ENCODE measurements at regions not wholly inside any gene's neighbourhood (a gene's known extent, or its start where the extent isn't known, plus 50 kb on each side); places are given as distances from the start of the nearest gene placed in this dataset.

- DNase-seq (ENCODE audit: insufficient read length): no peak
- no peak for FAIRE-seq
- TF ChIP-seq TAF1 (IDR thresholded peaks at IDR 0.05; ENCODE audit: borderline replicate concordance, low read depth, low read length): no peak
- TF ChIP-seq POLR2AphosphoS5 (IDR thresholded peaks at IDR 0.05; ENCODE audit: low read depth, low read length): no peak
- no peak for TF ChIP-seq POLR2A (IDR thresholded peaks at IDR 0.05; ENCODE audit: low read depth, low read length)
Measured at GRCh38 chr7:41053820-41054219, 649.1 kb downstream of the INHBA start.

- DNase-seq (ENCODE audit: insufficient read length): no peak
- FAIRE-seq: no peak
- no peak for TF ChIP-seq TAF1 (IDR thresholded peaks at IDR 0.05; ENCODE audit: borderline replicate concordance, low read depth, low read length)
- TF ChIP-seq POLR2A (IDR thresholded peaks at IDR 0.05; ENCODE audit: low read depth, low read length): no peak
- TF ChIP-seq POLR2AphosphoS5 (IDR thresholded peaks at IDR 0.05; ENCODE audit: low read depth, low read length): no peak
Measured at GRCh38 chr7:41052736-41053135, 650.2 kb downstream of the INHBA start.

GRCh38 chr7:41052201-41052600 lies 650.7 kb downstream of the INHBA start:
- no peak for TF ChIP-seq POLR2A (IDR thresholded peaks at IDR 0.05; ENCODE audit: low read depth, low read length)
- no peak for TF ChIP-seq TAF1 (IDR thresholded peaks at IDR 0.05; ENCODE audit: borderline replicate concordance, low read depth, low read length)
- no peak for TF ChIP-seq POLR2AphosphoS5 (IDR thresholded peaks at IDR 0.05; ENCODE audit: low read depth, low read length)
- DNase-seq (ENCODE audit: insufficient read length): no peak
- FAIRE-seq: no peak

DNA sequence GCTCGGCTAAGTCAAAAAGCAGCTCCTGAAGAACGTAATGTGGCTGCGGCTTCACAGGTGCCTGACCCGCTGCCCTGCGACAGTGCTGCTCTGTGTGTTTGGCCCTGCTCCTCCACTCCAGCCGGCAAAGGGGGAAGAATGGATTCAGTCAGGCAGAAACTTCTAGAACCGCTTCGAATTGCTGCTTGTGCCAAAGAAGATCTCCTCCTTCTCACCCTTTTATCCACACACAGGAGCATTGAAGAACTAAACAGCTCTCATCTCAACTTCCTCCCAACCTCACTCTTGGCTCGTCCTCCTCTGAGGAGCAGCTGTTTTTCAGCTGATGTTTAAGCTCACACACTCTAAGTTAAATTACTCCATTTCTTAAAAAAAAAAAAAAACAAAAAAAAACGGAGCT lies 651.4 kb downstream of the INHBA start:
- FAIRE-seq: no peak
- no peak for DNase-seq (ENCODE audit: insufficient read length)
- TF ChIP-seq POLR2A (IDR thresholded peaks at IDR 0.05; ENCODE audit: low read depth, low read length) (no peak), TAF1 (IDR thresholded peaks at IDR 0.05; ENCODE audit: borderline replicate concordance, low read depth, low read length) (no peak), POLR2AphosphoS5 (IDR thresholded peaks at IDR 0.05; ENCODE audit: low read depth, low read length) (no peak)

- TF ChIP-seq TAF1 (IDR thresholded peaks at IDR 0.05; ENCODE audit: borderline replicate concordance, low read depth, low read length) (no peak), POLR2AphosphoS5 (IDR thresholded peaks at IDR 0.05; ENCODE audit: low read depth, low read length) (no peak), POLR2A (IDR thresholded peaks at IDR 0.05; ENCODE audit: low read depth, low read length) (no peak)
- no peak for DNase-seq (ENCODE audit: insufficient read length)
- no peak for FAIRE-seq
Measured at GRCh38 chr7:41051062-41051461, 651.8 kb downstream of the INHBA start.

GRCh38 chr7:41048771-41049170 lies 654.1 kb downstream of the INHBA start:
- no peak for DNase-seq (ENCODE audit: insufficient read length)
- FAIRE-seq: no peak
- no peak for TF ChIP-seq POLR2A (IDR thresholded peaks at IDR 0.05; ENCODE audit: low read depth, low read length)
- TF ChIP-seq TAF1 (IDR thresholded peaks at IDR 0.05; ENCODE audit: borderline replicate concordance, low read depth, low read length): no peak
- TF ChIP-seq POLR2AphosphoS5 (IDR thresholded peaks at IDR 0.05; ENCODE audit: low read depth, low read length): no peak

GRCh38 chr7:41047789-41048191 lies 655.1 kb downstream of the INHBA start:
- no peak for FAIRE-seq
- DNase-seq (ENCODE audit: insufficient read length): no peak

DNA sequence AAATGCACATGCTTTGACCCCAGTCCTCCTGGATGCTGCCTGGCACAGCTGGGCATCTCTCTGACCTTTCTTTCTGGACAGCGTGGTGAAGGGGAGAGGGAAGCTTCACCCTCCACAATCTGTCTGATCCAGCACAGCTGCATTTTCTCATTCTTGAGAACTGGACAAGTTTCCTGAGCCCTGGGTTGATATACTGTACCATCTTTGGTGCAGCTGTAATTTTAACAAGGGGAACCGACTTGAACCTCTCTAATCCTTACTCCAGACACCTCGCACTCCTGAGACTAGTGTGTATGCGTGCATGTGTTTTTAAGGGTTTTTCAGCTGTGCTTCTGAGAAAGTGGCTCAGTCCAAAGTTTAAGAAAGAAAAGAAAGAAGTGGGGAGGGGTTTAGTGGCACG lies 655.7 kb downstream of the INHBA start:
- FAIRE-seq (no peak), DNase-seq (ENCODE audit: insufficient read length) (no peak)
- TF ChIP-seq POLR2A (IDR thresholded peaks at IDR 0.05; ENCODE audit: low read depth, low read length) (no peak), POLR2AphosphoS5 (IDR thresholded peaks at IDR 0.05; ENCODE audit: low read depth, low read length) (no peak), TAF1 (IDR thresholded peaks at IDR 0.05; ENCODE audit: borderline replicate concordance, low read depth, low read length) (no peak)

More at GRCh38 chr7:41047789-41048191, 655.1 kb downstream of the INHBA start:
- no peak for TF ChIP-seq POLR2AphosphoS5 (IDR thresholded peaks at IDR 0.05; ENCODE audit: low read depth, low read length)
- TF ChIP-seq POLR2A (IDR thresholded peaks at IDR 0.05; ENCODE audit: low read depth, low read length): no peak
- TF ChIP-seq TAF1 (IDR thresholded peaks at IDR 0.05; ENCODE audit: borderline replicate concordance, low read depth, low read length): no peak

DNA sequence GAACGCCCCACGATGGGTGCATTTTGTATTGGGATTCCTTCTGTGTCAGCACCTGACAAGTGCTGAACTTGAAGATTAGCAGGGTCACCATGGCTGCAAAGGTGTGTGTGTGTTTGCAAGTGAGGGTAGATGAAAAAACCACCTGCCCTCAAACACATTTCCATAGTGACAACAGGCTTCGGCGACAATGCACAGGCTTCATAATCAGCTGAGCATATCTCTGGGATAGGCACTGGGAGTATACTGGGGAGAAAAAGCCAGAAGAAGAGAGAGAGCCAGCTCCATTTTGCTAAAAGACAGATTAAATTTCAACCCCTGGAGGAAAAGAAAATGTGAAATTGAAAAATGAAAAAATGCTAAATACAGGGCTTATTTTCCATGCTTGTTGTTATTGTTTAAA lies 656.1 kb downstream of the INHBA start:
- DNase-seq (ENCODE audit: insufficient read length): no peak
- TF ChIP-seq POLR2A (IDR thresholded peaks at IDR 0.05; ENCODE audit: low read depth, low read length): no peak
- TF ChIP-seq POLR2AphosphoS5 (IDR thresholded peaks at IDR 0.05; ENCODE audit: low read depth, low read length): no peak
- TF ChIP-seq TAF1 (IDR thresholded peaks at IDR 0.05; ENCODE audit: borderline replicate concordance, low read depth, low read length): no peak
- FAIRE-seq: peak; percentile 48

DNA sequence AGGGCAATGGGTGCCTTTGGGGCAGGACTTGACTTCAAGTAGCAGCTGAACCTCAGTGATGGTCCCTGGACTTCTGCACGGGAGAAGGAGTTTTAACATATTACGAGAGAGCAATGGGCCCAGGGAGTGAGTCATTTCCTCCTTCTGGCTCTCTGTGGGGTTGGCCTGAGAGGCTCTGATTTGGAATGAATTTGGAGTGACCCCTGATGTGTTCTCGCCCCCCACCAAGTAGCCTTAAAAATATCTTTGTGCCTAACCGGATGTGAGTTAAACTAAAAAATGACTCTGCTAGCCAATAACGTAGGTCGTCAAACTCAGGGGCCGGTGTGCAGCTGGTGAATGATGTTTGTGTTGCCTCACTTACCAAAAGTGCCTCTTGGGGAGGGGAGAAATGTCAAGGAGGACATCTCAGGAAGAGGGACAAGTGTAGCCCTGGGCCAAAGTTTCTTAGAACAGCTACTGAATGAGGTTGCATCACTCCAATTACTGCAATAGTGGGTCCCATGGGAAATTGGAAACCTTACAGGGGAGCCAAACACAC lies 656.6 kb downstream of the INHBA start:
- TF ChIP-seq POLR2A (IDR thresholded peaks at IDR 0.05; ENCODE audit: low read depth, low read length) (no peak), POLR2AphosphoS5 (IDR thresholded peaks at IDR 0.05; ENCODE audit: low read depth, low read length) (no peak), TAF1 (IDR thresholded peaks at IDR 0.05; ENCODE audit: borderline replicate concordance, low read depth, low read length) (no peak)
- DNase-seq (ENCODE audit: insufficient read length): no peak
- no peak for FAIRE-seq

DNA sequence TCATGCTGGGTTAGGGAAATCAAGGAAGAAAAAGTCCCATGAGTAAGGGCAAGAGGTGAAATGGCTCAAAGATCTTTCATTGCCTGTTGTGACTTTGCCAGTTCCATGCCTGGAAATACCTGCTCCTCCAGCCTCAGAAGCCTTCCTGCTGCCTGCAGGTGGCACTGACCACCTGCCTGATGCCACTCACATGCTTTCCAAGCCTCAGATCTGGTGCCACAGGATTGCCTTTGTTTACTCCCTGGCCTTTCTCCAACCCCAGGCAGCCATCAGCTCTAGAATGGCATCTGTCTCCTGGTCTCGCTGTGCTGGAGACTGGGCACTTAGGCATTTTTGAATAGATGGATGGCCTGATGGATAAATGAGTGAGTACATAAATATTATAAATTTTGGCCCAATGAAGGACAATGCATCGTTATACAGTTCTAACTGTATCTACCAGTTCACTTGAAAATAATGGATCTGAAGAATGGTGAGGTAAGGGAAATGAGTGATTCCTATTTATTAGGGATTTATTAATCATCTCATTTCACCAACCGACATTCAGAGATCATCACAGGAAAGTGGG lies 657.2 kb downstream of the INHBA start:
- TF ChIP-seq POLR2A (IDR thresholded peaks at IDR 0.05; ENCODE audit: low read depth, low read length) (no peak), TAF1 (IDR thresholded peaks at IDR 0.05; ENCODE audit: borderline replicate concordance, low read depth, low read length) (no peak), POLR2AphosphoS5 (IDR thresholded peaks at IDR 0.05; ENCODE audit: low read depth, low read length) (no peak)
- FAIRE-seq: no peak
- DNase-seq (ENCODE audit: insufficient read length): no peak

DNA sequence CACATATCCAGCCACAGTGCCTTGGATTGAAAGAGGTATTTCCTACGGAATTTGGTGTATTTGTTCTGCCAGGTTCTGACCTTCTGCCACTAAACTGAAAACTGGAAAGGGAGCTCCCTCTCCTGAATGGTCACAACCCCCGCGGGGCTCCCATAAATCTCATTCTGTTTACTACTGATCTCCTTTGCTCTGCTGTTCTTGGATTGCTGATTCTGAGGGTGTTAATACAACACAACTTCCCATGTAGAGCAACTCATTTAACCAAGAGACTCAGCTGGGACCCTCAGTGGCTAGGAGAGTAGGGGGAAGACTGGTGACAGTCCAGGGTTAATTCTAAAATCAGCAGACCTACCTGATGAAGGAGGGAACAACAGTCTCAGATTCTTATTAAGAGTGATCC lies 662.9 kb downstream of the INHBA start:
- FAIRE-seq: no peak
- TF ChIP-seq POLR2A (IDR thresholded peaks at IDR 0.05; ENCODE audit: low read depth, low read length) (no peak), POLR2AphosphoS5 (IDR thresholded peaks at IDR 0.05; ENCODE audit: low read depth, low read length) (no peak)
- DNase-seq (ENCODE audit: insufficient read length): no peak
